Neural cell (in vitro differentiated cells): ENCODE measurements at regions not wholly inside any gene's neighbourhood (a gene's known extent, or its start where the extent isn't known, plus 50 kb on each side); places are given as distances from the start of the nearest gene placed in this dataset.

ENCODE experiments used
- H2AFZ ChIP-seq: fragments of 200-600, 300-800 bp; sonication (generic), shearing (Covaris generic); 2 replicates; pipeline ENCODE4 v1.6.0; 2014; ENCODE audit warnings: low read depth, mild to moderate bottlenecking, antibody characterized with exemption, low read length, moderate library complexity
- H3F3A ChIP-seq: fragments of 200-600 bp; shearing (Covaris generic); 2 replicates; pipeline ENCODE4 v1.6.1; 2016; ENCODE audit warnings: mild to moderate bottlenecking, moderate library complexity, mixed read lengths, antibody characterized with exemption, low read length; ENCODE audit not compliant: insufficient read depth, poor library complexity, severe bottlenecking
- H3K27ac ChIP-seq: fragments of 200-600, 300-800 bp; sonication (generic), shearing (Covaris generic); 2 replicates; pipeline ENCODE4 v1.5.1; 2014; ENCODE audit warnings: mild to moderate bottlenecking, low read length, moderate library complexity
- H3K27me3 ChIP-seq: fragments of 300-800, 200-600 bp; sonication (generic), shearing (Covaris generic); 2 replicates; pipeline ENCODE4 v1.6.0; 2014; ENCODE audit warnings: mild to moderate bottlenecking, low read depth, low read length, moderate library complexity; ENCODE audit not compliant: insufficient read depth
- H3K36me3 ChIP-seq: fragments of 300-800, 200-600 bp; sonication (generic), shearing (Covaris generic); 2 replicates; pipeline ENCODE4 v1.5.1; 2014; ENCODE audit warnings: mild to moderate bottlenecking, antibody characterized with exemption, low read length, moderate library complexity; ENCODE audit not compliant: insufficient read depth
- H3K4me2 ChIP-seq: fragments of 300-800, 200-600 bp; sonication (generic), shearing (Covaris generic); 2 replicates; pipeline ENCODE4 v1.6.0; 2014; ENCODE audit warnings: mild to moderate bottlenecking, low read length
- H3K4me3 ChIP-seq: fragments of 300-800, 200-600 bp; sonication (generic), shearing (Covaris generic); 2 replicates; pipeline ENCODE4 v1.5.1; 2014; ENCODE audit warnings: mild to moderate bottlenecking, low read length, moderate library complexity
- H3K79me2 ChIP-seq: fragments of 200-600 bp; shearing (Covaris generic); replicated peaks from 2 replicates; pipeline ENCODE4 v1.6.0; 2014; ENCODE audit warnings: mild to moderate bottlenecking, low read length, moderate library complexity; ENCODE audit not compliant: insufficient read depth
- H3K9ac ChIP-seq: fragments of 300-800, 200-600 bp; sonication (generic), shearing (Covaris generic); 2 replicates; pipeline ENCODE4 v1.6.1; 2016; ENCODE audit warnings: mild to moderate bottlenecking, low read length, mixed read lengths
- H3K9me2 ChIP-seq: fragments of 200-600 bp; shearing (Covaris generic); 2 replicates; pipeline ENCODE4 v1.6.1; 2016; ENCODE audit warnings: mild to moderate bottlenecking, low read length, mixed read lengths; ENCODE audit not compliant: insufficient read depth
- H3K9me3 ChIP-seq: fragments of 200-600, 300-800 bp; sonication (generic), shearing (Covaris generic); 2 replicates; pipeline ENCODE4 v1.6.1; 2016; ENCODE audit warnings: mild to moderate bottlenecking, mixed run types, low read length, moderate library complexity, mixed read lengths
- H4K20me1 ChIP-seq: fragments of 200-600 bp; shearing (Covaris generic); 2 replicates; pipeline ENCODE4 v1.6.1; 2016; ENCODE audit warnings: mild to moderate bottlenecking, mixed run types; ENCODE audit not compliant: insufficient read depth
- EP300 ChIP-seq: fragments of 450-650 bp; conservative IDR thresholded peaks from 2 replicates; pipeline ENCODE4 v1.6.1; 2014; ENCODE audit warnings: antibody characterized with exemption, mild to moderate bottlenecking, moderate library complexity; ENCODE audit not compliant: poor library complexity, severe bottlenecking
- EZH2 ChIP-seq: fragments of 200-600, 300-800 bp; shearing (Covaris generic), sonication (generic); IDR thresholded peaks from 2 replicates; pipeline ENCODE4 v1.6.1; 2014; ENCODE audit warnings: antibody characterized with exemption, low read length, borderline replicate concordance, mild to moderate bottlenecking; ENCODE audit not compliant: insufficient read depth, poor library complexity, severe bottlenecking
- MXI1 ChIP-seq: fragments of 450-650 bp; conservative IDR thresholded peaks from 2 replicates; pipeline ENCODE4 v1.6.1; 2014; ENCODE audit warnings: antibody characterized with exemption, mild to moderate bottlenecking; ENCODE audit not compliant: poor library complexity, severe bottlenecking
- POLR2AphosphoS5 ChIP-seq: IDR thresholded peaks from 2 replicates; pipeline ENCODE4 v1.6.1; 2012
- RAD21 ChIP-seq: fragments of 450-650 bp; conservative IDR thresholded peaks from 2 replicates; pipeline ENCODE4 v1.6.1; 2014; ENCODE audit warnings: antibody characterized with exemption, mild to moderate bottlenecking, moderate library complexity
- SMC3 ChIP-seq: fragments of 450-650 bp; conservative IDR thresholded peaks from 2 replicates; pipeline ENCODE4 v1.6.1; 2014; ENCODE audit warnings: antibody characterized with exemption, mild to moderate bottlenecking, moderate library complexity; ENCODE audit not compliant: poor library complexity
- TAF1 ChIP-seq: IDR thresholded peaks from 2 replicates; pipeline ENCODE4 v1.6.1; 2012; ENCODE audit warnings: low read depth
- TF ChIP-seq, protein P1 (sequence below): fragments of 450-650 bp; IDR thresholded peaks from 2 replicates; pipeline ENCODE4 v1.5.1; 2014; ENCODE audit warnings: antibody characterized with exemption, mild to moderate bottlenecking, moderate library complexity; ENCODE audit not compliant: poor library complexity, severe bottlenecking
- TF ChIP-seq, protein P2 (sequence below): IDR thresholded peaks from 2 replicates; pipeline ENCODE4 v1.6.1; 2012; ENCODE audit warnings: borderline replicate concordance

DNA sequence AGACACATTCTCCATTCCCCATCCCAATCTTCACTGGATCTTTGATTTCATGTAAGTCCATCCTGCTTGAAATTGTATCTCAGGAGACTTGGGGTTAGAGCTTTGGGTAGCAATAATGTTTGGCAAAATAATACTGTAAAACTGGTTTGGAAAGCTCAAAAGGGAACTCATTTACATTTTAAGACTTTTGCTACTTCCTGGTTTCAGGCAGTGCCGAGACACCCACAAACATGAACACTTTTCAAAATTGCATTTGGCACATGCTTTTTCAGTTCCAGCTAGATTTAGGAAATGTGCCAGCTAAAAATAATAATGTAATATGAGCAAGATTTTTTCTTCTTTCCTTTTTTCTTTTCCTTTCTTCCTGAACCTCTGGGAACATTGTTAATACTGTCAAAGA, 145.7 kb upstream of the CBLB start:
- H3K27ac ChIP-seq, result no peak overlapping the region
- H3F3A ChIP-seq, result no peaks in the 10 kb centered on the region
- H3K36me3 ChIP-seq, result no peaks in the 10 kb centered on the region
- no peaks in the 10 kb centered on the region for H3K9me3 ChIP-seq
- TF ChIP-seq EP300 (no peak), RAD21 (no peak), MXI1 (no peak)
- H4K20me1 ChIP-seq, result no peaks in the 10 kb centered on the region
- no peak overlapping the region for H3K4me2 ChIP-seq
- no peaks in the 10 kb centered on the region for H3K27me3 ChIP-seq
- no peak overlapping the region for H2AFZ ChIP-seq
- no peaks in the 10 kb centered on the region for H3K9me2 ChIP-seq
- no peaks in the 10 kb centered on the region for H3K79me2 ChIP-seq
- H3K4me3 ChIP-seq, result no peak overlapping the region
- no peak overlapping the region for H3K9ac ChIP-seq

DNA sequence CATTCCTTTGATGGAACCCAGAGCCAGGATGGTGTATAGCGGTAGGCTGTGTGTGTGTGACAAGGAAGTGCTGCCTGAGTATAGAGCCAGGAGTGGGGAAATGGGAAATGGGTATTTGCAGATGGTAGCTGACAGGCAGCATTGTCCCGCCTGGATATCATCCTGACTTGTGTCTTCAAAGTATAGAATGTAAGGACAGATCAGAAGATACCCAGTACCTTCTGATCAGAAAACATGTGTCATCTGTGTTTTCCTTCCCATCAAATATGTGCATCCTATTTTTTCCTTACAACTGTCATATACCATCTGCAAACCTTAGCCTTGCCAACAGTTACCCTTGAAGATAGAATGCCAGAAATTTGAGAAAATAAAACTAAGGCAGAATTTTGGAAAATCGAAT, 146.2 kb upstream of the CBLB start:
- TF ChIP-seq, protein P1, sequence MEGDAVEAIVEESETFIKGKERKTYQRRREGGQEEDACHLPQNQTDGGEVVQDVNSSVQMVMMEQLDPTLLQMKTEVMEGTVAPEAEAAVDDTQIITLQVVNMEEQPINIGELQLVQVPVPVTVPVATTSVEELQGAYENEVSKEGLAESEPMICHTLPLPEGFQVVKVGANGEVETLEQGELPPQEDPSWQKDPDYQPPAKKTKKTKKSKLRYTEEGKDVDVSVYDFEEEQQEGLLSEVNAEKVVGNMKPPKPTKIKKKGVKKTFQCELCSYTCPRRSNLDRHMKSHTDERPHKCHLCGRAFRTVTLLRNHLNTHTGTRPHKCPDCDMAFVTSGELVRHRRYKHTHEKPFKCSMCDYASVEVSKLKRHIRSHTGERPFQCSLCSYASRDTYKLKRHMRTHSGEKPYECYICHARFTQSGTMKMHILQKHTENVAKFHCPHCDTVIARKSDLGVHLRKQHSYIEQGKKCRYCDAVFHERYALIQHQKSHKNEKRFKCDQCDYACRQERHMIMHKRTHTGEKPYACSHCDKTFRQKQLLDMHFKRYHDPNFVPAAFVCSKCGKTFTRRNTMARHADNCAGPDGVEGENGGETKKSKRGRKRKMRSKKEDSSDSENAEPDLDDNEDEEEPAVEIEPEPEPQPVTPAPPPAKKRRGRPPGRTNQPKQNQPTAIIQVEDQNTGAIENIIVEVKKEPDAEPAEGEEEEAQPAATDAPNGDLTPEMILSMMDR, result no peak
- TF ChIP-seq SMC3, result no peak
- TF ChIP-seq POLR2AphosphoS5, result no peak
- no peak for TF ChIP-seq MXI1
- TF ChIP-seq, protein P2, sequence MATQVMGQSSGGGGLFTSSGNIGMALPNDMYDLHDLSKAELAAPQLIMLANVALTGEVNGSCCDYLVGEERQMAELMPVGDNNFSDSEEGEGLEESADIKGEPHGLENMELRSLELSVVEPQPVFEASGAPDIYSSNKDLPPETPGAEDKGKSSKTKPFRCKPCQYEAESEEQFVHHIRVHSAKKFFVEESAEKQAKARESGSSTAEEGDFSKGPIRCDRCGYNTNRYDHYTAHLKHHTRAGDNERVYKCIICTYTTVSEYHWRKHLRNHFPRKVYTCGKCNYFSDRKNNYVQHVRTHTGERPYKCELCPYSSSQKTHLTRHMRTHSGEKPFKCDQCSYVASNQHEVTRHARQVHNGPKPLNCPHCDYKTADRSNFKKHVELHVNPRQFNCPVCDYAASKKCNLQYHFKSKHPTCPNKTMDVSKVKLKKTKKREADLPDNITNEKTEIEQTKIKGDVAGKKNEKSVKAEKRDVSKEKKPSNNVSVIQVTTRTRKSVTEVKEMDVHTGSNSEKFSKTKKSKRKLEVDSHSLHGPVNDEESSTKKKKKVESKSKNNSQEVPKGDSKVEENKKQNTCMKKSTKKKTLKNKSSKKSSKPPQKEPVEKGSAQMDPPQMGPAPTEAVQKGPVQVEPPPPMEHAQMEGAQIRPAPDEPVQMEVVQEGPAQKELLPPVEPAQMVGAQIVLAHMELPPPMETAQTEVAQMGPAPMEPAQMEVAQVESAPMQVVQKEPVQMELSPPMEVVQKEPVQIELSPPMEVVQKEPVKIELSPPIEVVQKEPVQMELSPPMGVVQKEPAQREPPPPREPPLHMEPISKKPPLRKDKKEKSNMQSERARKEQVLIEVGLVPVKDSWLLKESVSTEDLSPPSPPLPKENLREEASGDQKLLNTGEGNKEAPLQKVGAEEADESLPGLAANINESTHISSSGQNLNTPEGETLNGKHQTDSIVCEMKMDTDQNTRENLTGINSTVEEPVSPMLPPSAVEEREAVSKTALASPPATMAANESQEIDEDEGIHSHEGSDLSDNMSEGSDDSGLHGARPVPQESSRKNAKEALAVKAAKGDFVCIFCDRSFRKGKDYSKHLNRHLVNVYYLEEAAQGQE, result no peak
- no peak for TF ChIP-seq RAD21
- no peak for TF ChIP-seq EZH2
- TF ChIP-seq EP300, result no peak
- TF ChIP-seq TAF1, result no peak
- Histone ChIP-seq H3K79me2 (no peaks in the 10 kb centered on the region), H3K27ac (no peak overlapping the region), H3F3A (no peaks in the 10 kb centered on the region), H4K20me1 (no peaks in the 10 kb centered on the region), H3K4me3 (no peak overlapping the region), H3K27me3 (no peaks in the 10 kb centered on the region), H3K9me2 (no peaks in the 10 kb centered on the region), H3K36me3 (no peaks in the 10 kb centered on the region), H2AFZ (no peak overlapping the region), H3K9ac (no peak overlapping the region), H3K4me2 (no peak overlapping the region), H3K9me3 (no peaks in the 10 kb centered on the region)

DNA sequence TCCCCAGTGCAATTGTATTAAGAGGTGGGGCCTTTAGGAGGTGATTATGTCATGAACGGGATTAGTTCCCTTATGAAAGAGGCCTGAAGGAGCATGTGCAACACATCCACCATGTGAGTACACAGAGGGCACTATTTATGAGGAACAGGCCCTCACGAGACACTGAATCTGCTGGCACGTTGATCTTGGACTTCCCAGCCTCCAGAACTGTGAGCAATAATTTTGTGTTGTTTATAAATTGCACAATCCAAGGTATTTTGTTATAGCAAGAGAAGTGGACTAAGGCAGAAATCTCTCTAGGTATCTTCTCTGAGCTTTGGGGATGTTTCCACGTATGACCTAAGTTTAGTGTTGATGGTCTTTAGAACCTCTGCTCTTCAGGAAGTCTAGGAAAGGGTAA, 149.3 kb upstream of the CBLB start:
- Histone ChIP-seq H4K20me1 (no peaks in the 10 kb centered on the region), H3K36me3 (no peaks in the 10 kb centered on the region), H3K27ac (no peak overlapping the region), H3K9me3 (no peaks in the 10 kb centered on the region), H3F3A (no peaks in the 10 kb centered on the region), H3K4me2 (no peak overlapping the region), H3K9ac (no peak overlapping the region), H2AFZ (no peak overlapping the region), H3K27me3 (no peaks in the 10 kb centered on the region), H3K4me3 (no peak overlapping the region), H3K9me2 (no peaks in the 10 kb centered on the region), H3K79me2 (no peaks in the 10 kb centered on the region)
- TF ChIP-seq SMC3 (no peak), EP300 (no peak), POLR2AphosphoS5 (no peak), RAD21 (no peak), EZH2 (no peak), TAF1 (no peak), MXI1 (no peak)
- TF ChIP-seq, protein P1, result no peak
- TF ChIP-seq, protein P2, result no peak
